GM23338 (cell line): ENCODE measurements at regions not wholly inside any gene's neighbourhood (a gene's known extent, or its start where the extent isn't known, plus 50 kb on each side); places are given as distances from the start of the nearest gene placed in this dataset.

Experiments
- ATAC-seq: fragments of 200-7000 bp; cut with Tn5 transposase; 3 replicates; pipeline ENCODE4 v1.9.1; 2020
- DNase-seq: peaks from one replicate; pipeline ENCODE4 v3.0.0-alpha.2; 2015; ENCODE audit warnings: low spot score
- H2AFZ ChIP-seq: fragments of 200-600 bp; sonication (generic); 2 replicates; pipeline ENCODE4 v1.8.0; 2016; ENCODE audit warnings: antibody characterized with exemption, mild to moderate bottlenecking, moderate library complexity
- H3F3A ChIP-seq: fragments of 200-600 bp; sonication (generic); replicated peaks from 2 replicates; pipeline ENCODE4 v1.8.0; 2017; ENCODE audit warnings: antibody characterized with exemption, mixed run types, low read depth
- H3K27ac ChIP-seq: fragments of 200-600 bp; sonication (generic); 2 replicates; pipeline ENCODE4 v1.6.1; 2016; ENCODE audit warnings: low read depth
- H3K27me3 ChIP-seq: fragments of 200-600 bp; sonication (generic); 2 replicates; pipeline ENCODE4 v1.8.0; 2016; ENCODE audit warnings: mild to moderate bottlenecking, mixed run types, moderate library complexity; ENCODE audit not compliant: insufficient read depth
- H3K36me3 ChIP-seq: fragments of 200-600 bp; sonication (generic); 2 replicates; pipeline ENCODE4 v1.8.0; 2016; ENCODE audit warnings: mild to moderate bottlenecking; ENCODE audit not compliant: insufficient read depth
- H3K4me1 ChIP-seq: fragments of 200-600 bp; sonication (generic); 2 replicates; pipeline ENCODE4 v1.8.0; 2016; ENCODE audit warnings: mild to moderate bottlenecking, moderate library complexity; ENCODE audit not compliant: insufficient read depth
- H3K4me2 ChIP-seq: fragments of 200-600 bp; sonication (generic); 2 replicates; pipeline ENCODE4 v1.7.1; 2017; ENCODE audit warnings: mixed run types
- H3K4me3 ChIP-seq: fragments of 200-600 bp; sonication (generic); 2 replicates; pipeline ENCODE4 v1.6.1; 2016; ENCODE audit warnings: mixed run types
- H3K79me2 ChIP-seq: fragments of 200-600 bp; sonication (generic); replicated peaks from 2 replicates; pipeline ENCODE4 v1.8.0; 2017; ENCODE audit warnings: mild to moderate bottlenecking; ENCODE audit not compliant: insufficient read depth
- H3K9me2 ChIP-seq: fragments of 200-600 bp; sonication (generic); 2 replicates; pipeline ENCODE4 v1.8.0; 2017; ENCODE audit not compliant: insufficient read depth
- H4K20me1 ChIP-seq: fragments of 200-600 bp; sonication (generic); replicated peaks from 2 replicates; pipeline ENCODE4 v1.8.0; 2017; ENCODE audit warnings: mild to moderate bottlenecking; ENCODE audit not compliant: insufficient read depth
- H3K27ac Mint-ChIP-seq: 2 replicates; pipeline ENCODE4 v1.8.0; 2020; ENCODE audit warnings: inconsistent platforms, mild to moderate bottlenecking, moderate library complexity, mixed read lengths
- H3K27me3 Mint-ChIP-seq: 3 replicates; pipeline ENCODE4 v1.8.0; 2022; ENCODE audit warnings: low read depth, mild to moderate bottlenecking, moderate library complexity, mixed read lengths, inconsistent platforms; ENCODE audit not compliant: insufficient read depth, poor library complexity
- H3K36me3 Mint-ChIP-seq: 3 replicates; pipeline ENCODE4 v1.8.0; 2021; ENCODE audit warnings: low read depth, mild to moderate bottlenecking, inconsistent platforms, moderate library complexity, mixed read lengths
- H3K4me1 Mint-ChIP-seq: 3 replicates; pipeline ENCODE4 v1.8.0; 2020; ENCODE audit warnings: mild to moderate bottlenecking, inconsistent platforms, mixed read lengths
- H3K4me3 Mint-ChIP-seq: 3 replicates; pipeline ENCODE4 v1.8.0; 2021; ENCODE audit warnings: moderate library complexity, mild to moderate bottlenecking, inconsistent platforms, mixed read lengths
- H3K9me3 Mint-ChIP-seq: 3 replicates; pipeline ENCODE4 v1.8.0; 2020; ENCODE audit warnings: moderate library complexity, mild to moderate bottlenecking, inconsistent platforms, mixed read lengths
- CREB1 ChIP-seq: fragments of 250-450 bp; sonication (Bioruptor Pico); IDR thresholded peaks from 2 replicates; pipeline ENCODE4 v1.5.0; 2020; ENCODE audit warnings: low read depth, mild to moderate bottlenecking, moderate library complexity
- EZH2 ChIP-seq: fragments of 200-600 bp; sonication (generic); IDR thresholded peaks from one replicate; pipeline ENCODE4 v1.8.0; 2017; ENCODE audit warnings: antibody characterized with exemption, mild to moderate bottlenecking, low read depth; ENCODE audit not compliant: unreplicated experiment
- JUNB ChIP-seq: IDR thresholded peaks from one replicate; pipeline ENCODE4 v1.6.1; 2016; ENCODE audit warnings: antibody characterized with exemption; ENCODE audit not compliant: unreplicated experiment
- POLR2AphosphoS5 ChIP-seq: IDR thresholded peaks from 2 replicates; pipeline ENCODE4 v1.6.1; 2016; ENCODE audit warnings: antibody characterized with exemption, low read depth
- STAT1 ChIP-seq: IDR thresholded peaks from one replicate; pipeline ENCODE4 v1.6.1; 2016; ENCODE audit warnings: antibody characterized with exemption; ENCODE audit not compliant: unreplicated experiment
- ZNF114 ChIP-seq: fragments of 250-450 bp; sonication (Bioruptor Pico); IDR thresholded peaks from 2 replicates; pipeline ENCODE4 v1.5.0; 2020; ENCODE audit warnings: mild to moderate bottlenecking, moderate library complexity
- ZNF331 ChIP-seq: fragments of 250-450 bp; sonication (Bioruptor Pico); IDR thresholded peaks from 2 replicates; pipeline ENCODE4 v1.5.0; 2020; ENCODE audit warnings: low read depth, mild to moderate bottlenecking, moderate library complexity
- TF ChIP-seq, protein P1 (sequence below): fragments of 250-450 bp; sonication (Bioruptor Pico); IDR thresholded peaks from 2 replicates; pipeline ENCODE4 v1.5.0; 2020; ENCODE audit warnings: mild to moderate bottlenecking, moderate library complexity

DNA sequence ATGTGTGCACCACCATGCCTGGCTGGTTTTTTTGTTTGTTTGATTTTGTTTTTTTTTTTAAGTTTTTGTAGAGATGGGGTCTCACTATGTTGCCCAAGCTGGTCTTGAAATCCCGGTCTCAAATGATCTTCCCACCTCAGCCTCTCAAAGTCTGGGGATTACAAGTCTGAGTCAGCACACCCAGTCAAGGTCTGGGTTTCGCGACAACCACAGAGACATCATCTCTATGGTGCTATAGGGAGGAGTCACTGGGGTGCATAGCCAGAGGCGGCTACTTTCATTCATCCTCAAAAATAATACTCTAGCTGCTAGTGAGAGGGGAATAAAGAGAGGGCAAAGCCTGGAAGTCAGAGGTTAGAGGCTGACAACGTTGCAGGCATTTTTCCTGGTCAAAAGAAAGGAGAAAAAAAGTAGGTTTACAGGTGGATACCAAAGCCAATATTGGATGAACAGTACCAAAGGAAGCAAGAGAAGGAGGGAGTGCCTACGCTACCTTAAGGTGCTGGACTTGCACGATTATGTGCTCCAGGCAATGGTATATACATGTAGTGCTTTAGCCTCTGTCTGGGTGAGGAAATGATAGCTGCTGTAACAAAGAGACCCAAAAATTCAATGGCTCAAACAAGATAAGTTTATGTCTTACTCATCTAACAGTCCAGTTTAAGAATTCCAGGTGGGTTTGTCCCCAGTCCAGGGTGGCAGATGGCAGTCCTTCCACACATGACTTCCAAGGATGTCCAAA is 178.3 kb downstream of the SKIDA1 start:
- DNase-seq (no peak), ATAC-seq (no peak)
- H3K27ac ChIP-seq = no peak overlapping the region
- H3K79me2 ChIP-seq = no peaks in the 10 kb centered on the region
- no peaks in the 10 kb centered on the region for H3K36me3 ChIP-seq
- H3K4me3 ChIP-seq = no peak overlapping the region
- Mint-ChIP-seq H3K4me3 (no peak overlapping the region), H3K27me3 (peaks cover 11% of the 10 kb centered on the region), H3K4me1 (peaks cover 23% of the 10 kb centered on the region), H3K9me3 (peaks cover 6% of the 10 kb centered on the region; the same call in 2 of the 3 replicates), H3K36me3 (peaks cover 8% of the 10 kb centered on the region; the same call in 2 of the 3 replicates), H3K27ac (no peak overlapping the region)
- H3F3A ChIP-seq = peaks cover 9% of the 10 kb centered on the region
- H3K9me2 ChIP-seq = no peaks in the 10 kb centered on the region
- H4K20me1 ChIP-seq = no peaks in the 10 kb centered on the region
- no peak overlapping the region for H3K4me2 ChIP-seq
- H3K4me1 ChIP-seq = peaks cover 16% of the 10 kb centered on the region; the same call in 1 of the 2 replicates
- TF ChIP-seq ZNF331 (CRISPR knock-in tag) = no peak
- TF ChIP-seq ZNF114 (CRISPR knock-in tag) = no peak
- TF ChIP-seq EZH2 = no peak
- no peak for TF ChIP-seq POLR2AphosphoS5
- no peak for TF ChIP-seq JUNB
- TF ChIP-seq CREB1 (CRISPR knock-in tag) = no peak
- TF ChIP-seq STAT1 = no peak
- TF ChIP-seq, protein P1, sequence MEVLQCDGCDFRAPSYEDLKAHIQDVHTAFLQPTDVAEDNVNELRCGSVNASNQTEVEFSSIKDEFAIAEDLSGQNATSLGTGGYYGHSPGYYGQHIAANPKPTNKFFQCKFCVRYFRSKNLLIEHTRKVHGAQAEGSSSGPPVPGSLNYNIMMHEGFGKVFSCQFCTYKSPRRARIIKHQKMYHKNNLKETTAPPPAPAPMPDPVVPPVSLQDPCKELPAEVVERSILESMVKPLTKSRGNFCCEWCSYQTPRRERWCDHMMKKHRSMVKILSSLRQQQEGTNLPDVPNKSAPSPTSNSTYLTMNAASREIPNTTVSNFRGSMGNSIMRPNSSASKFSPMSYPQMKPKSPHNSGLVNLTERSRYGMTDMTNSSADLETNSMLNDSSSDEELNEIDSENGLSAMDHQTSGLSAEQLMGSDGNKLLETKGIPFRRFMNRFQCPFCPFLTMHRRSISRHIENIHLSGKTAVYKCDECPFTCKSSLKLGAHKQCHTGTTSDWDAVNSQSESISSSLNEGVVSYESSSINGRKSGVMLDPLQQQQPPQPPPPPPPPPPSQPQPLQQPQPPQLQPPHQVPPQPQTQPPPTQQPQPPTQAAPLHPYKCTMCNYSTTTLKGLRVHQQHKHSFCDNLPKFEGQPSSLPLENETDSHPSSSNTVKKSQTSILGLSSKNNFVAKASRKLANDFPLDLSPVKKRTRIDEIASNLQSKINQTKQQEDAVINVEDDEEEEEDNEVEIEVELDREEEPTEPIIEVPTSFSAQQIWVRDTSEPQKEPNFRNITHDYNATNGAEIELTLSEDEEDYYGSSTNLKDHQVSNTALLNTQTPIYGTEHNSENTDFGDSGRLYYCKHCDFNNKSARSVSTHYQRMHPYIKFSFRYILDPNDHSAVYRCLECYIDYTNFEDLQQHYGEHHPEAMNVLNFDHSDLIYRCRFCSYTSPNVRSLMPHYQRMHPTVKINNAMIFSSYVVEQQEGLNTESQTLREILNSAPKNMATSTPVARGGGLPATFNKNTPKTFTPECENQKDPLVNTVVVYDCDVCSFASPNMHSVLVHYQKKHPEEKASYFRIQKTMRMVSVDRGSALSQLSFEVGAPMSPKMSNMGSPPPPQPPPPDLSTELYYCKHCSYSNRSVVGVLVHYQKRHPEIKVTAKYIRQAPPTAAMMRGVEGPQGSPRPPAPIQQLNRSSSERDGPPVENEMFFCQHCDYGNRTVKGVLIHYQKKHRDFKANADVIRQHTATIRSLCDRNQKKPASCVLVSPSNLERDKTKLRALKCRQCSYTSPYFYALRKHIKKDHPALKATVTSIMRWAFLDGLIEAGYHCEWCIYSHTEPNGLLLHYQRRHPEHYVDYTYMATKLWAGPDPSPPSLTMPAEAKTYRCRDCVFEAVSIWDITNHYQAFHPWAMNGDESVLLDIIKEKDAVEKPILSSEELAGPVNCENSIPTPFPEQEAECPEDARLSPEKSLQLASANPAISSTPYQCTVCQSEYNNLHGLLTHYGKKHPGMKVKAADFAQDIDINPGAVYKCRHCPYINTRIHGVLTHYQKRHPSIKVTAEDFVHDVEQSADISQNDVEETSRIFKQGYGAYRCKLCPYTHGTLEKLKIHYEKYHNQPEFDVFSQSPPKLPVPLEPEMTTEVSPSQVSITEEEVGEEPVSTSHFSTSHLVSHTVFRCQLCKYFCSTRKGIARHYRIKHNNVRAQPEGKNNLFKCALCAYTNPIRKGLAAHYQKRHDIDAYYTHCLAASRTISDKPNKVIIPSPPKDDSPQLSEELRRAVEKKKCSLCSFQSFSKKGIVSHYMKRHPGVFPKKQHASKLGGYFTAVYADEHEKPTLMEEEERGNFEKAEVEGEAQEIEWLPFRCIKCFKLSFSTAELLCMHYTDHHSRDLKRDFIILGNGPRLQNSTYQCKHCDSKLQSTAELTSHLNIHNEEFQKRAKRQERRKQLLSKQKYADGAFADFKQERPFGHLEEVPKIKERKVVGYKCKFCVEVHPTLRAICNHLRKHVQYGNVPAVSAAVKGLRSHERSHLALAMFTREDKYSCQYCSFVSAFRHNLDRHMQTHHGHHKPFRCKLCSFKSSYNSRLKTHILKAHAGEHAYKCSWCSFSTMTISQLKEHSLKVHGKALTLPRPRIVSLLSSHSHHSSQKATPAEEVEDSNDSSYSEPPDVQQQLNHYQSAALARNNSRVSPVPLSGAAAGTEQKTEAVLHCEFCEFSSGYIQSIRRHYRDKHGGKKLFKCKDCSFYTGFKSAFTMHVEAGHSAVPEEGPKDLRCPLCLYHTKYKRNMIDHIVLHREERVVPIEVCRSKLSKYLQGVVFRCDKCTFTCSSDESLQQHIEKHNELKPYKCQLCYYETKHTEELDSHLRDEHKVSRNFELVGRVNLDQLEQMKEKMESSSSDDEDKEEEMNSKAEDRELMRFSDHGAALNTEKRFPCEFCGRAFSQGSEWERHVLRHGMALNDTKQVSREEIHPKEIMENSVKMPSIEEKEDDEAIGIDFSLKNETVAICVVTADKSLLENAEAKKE (CRISPR knock-in tag) = no peak
- H3K27me3 ChIP-seq = no peaks in the 10 kb centered on the region
- H2AFZ ChIP-seq = no peak overlapping the region
